H9 (cell line): ENCODE measurements at regions not wholly inside any gene's neighbourhood (a gene's known extent, or its start where the extent isn't known, plus 50 kb on each side); places are given as distances from the start of the nearest gene placed in this dataset.

ENCODE experiments used
- DNase-seq: peaks from one replicate; pipeline ENCODE4 v3.0.0-alpha.2; 2017
- H2AFZ ChIP-seq: one replicate; pipeline ENCODE4 v1.6.1; 2013; ENCODE audit warnings: mild to moderate bottlenecking, low read length, control low read depth, moderate library complexity
- H2AK5ac ChIP-seq: 2 replicates; pipeline ENCODE4 v1.6.1; 2013; ENCODE audit warnings: low read length, control low read depth, mixed read lengths; ENCODE audit not compliant: insufficient read length
- H2BK120ac ChIP-seq: one replicate; pipeline ENCODE4 v1.6.1; 2013; ENCODE audit warnings: low read depth, mild to moderate bottlenecking, low read length, control low read depth, inconsistent platforms; ENCODE audit not compliant: poor library complexity, severe bottlenecking
- H2BK12ac ChIP-seq: 2 replicates; pipeline ENCODE4 v1.6.1; 2013; ENCODE audit warnings: low read length, control low read depth, mixed read lengths, low read depth; ENCODE audit not compliant: insufficient read length
- H2BK15ac ChIP-seq: 2 replicates; pipeline ENCODE4 v1.6.1; 2013; ENCODE audit warnings: low read depth, low read length, control low read depth
- H2BK20ac ChIP-seq: one replicate; pipeline ENCODE4 v1.6.1; 2013; ENCODE audit warnings: low read depth, mild to moderate bottlenecking, low read length, control low read depth, inconsistent platforms; ENCODE audit not compliant: poor library complexity, severe bottlenecking
- H2BK5ac ChIP-seq: 2 replicates; pipeline ENCODE4 v1.6.1; 2013; ENCODE audit warnings: low read length, control low read depth, mixed read lengths; ENCODE audit not compliant: insufficient read length
- H3K14ac ChIP-seq: 2 replicates; pipeline ENCODE4 v1.6.1; 2013; ENCODE audit warnings: low read length, control low read depth; ENCODE audit not compliant: insufficient read depth
- H3K18ac ChIP-seq: 2 replicates; pipeline ENCODE4 v1.6.1; 2013; ENCODE audit warnings: low read depth, mild to moderate bottlenecking, mixed read lengths, low read length, control low read depth; ENCODE audit not compliant: insufficient read length
- H3K23ac ChIP-seq: 2 replicates; pipeline ENCODE4 v1.6.1; 2013; ENCODE audit warnings: low read length, control low read depth, mixed read lengths, low read depth; ENCODE audit not compliant: insufficient read length
- H3K23me2 ChIP-seq: 2 replicates; pipeline ENCODE4 v1.6.1; 2013; ENCODE audit warnings: low read depth, mild to moderate bottlenecking, mixed read lengths, low read length, control low read depth; ENCODE audit not compliant: insufficient read length, poor library complexity, severe bottlenecking
- H3K27ac ChIP-seq: 2 replicates; pipeline ENCODE4 v1.5.1; 2013; ENCODE audit warnings: low read length, control low read depth, mixed read lengths, low read depth; ENCODE audit not compliant: insufficient read length
- H3K27me3 ChIP-seq: 2 replicates; pipeline ENCODE4 v1.6.1; 2013; ENCODE audit warnings: low read length, control low read depth, inconsistent platforms; ENCODE audit not compliant: insufficient read depth
- H3K4ac ChIP-seq: 2 replicates; pipeline ENCODE4 v1.6.1; 2013; ENCODE audit warnings: low read depth, mild to moderate bottlenecking, control low read depth, inconsistent platforms, low read length, moderate library complexity
- H3K4me1 ChIP-seq: 2 replicates; pipeline ENCODE4 v1.6.1; 2013; ENCODE audit warnings: low read length, control low read depth, inconsistent platforms; ENCODE audit not compliant: insufficient read depth
- H3K4me2 ChIP-seq: 2 replicates; pipeline ENCODE4 v1.6.1; 2013; ENCODE audit warnings: low read length, control low read depth, mixed read lengths; ENCODE audit not compliant: insufficient read length, insufficient read depth
- H3K56ac ChIP-seq: 2 replicates; pipeline ENCODE4 v1.6.1; 2013; ENCODE audit warnings: low read depth, mild to moderate bottlenecking, mixed read lengths, low read length, control low read depth; ENCODE audit not compliant: insufficient read length
- H3K79me1 ChIP-seq: 2 replicates; pipeline ENCODE4 v1.6.1; 2013; ENCODE audit warnings: low read depth, mild to moderate bottlenecking, moderate library complexity, low read length, control low read depth, inconsistent platforms; ENCODE audit not compliant: insufficient read depth, poor library complexity, severe bottlenecking
- H3K79me2 ChIP-seq: 2 replicates; pipeline ENCODE4 v1.6.1; 2013; ENCODE audit warnings: low read length, control low read depth, inconsistent platforms; ENCODE audit not compliant: insufficient read depth
- H3K9ac ChIP-seq: 2 replicates; pipeline ENCODE4 v1.6.1; 2013; ENCODE audit warnings: low read length, control low read depth, mixed read lengths; ENCODE audit not compliant: insufficient read length; ENCODE audit errors: extremely low read depth
- H3K9me3 ChIP-seq: one replicate; pipeline ENCODE4 v1.6.1; 2013; ENCODE audit warnings: low read depth, low read length, inconsistent platforms; ENCODE audit not compliant: control insufficient read depth
- H3T11ph ChIP-seq: one replicate; pipeline ENCODE4 v1.6.1; 2013; ENCODE audit warnings: mild to moderate bottlenecking, low read length, control low read depth, inconsistent platforms
- H4K20me1 ChIP-seq: one replicate; pipeline ENCODE4 v1.6.1; 2013; ENCODE audit not compliant: control insufficient read depth, insufficient read length, insufficient read depth
- H4K5ac ChIP-seq: 2 replicates; pipeline ENCODE4 v1.6.1; 2013; ENCODE audit warnings: low read depth, mild to moderate bottlenecking, mixed read lengths, low read length, control low read depth; ENCODE audit not compliant: insufficient read length
- H4K8ac ChIP-seq: replicated peaks from 2 replicates; pipeline ENCODE4 v1.6.1; 2013; ENCODE audit warnings: low read length, control low read depth, mixed read lengths, low read depth; ENCODE audit not compliant: insufficient read length
- H4K91ac ChIP-seq: 2 replicates; pipeline ENCODE4 v1.6.1; 2013; ENCODE audit warnings: low read depth, mild to moderate bottlenecking, moderate library complexity, mixed read lengths, low read length, control low read depth; ENCODE audit not compliant: insufficient read length
- H3K27ac Mint-ChIP-seq, 3 experiments: 2 replicates in 2 of 3; 3 replicates in 1 of 3; pipeline ENCODE4 v1.8.0; 2020 to 2021; ENCODE audit warnings: mixed read lengths in 3 of 3, mild to moderate bottlenecking in 1 of 3, moderate library complexity in 1 of 3
- H3K27me3 Mint-ChIP-seq: 2 replicates; pipeline ENCODE4 v1.8.0; 2021; ENCODE audit warnings: low read depth, mild to moderate bottlenecking, moderate library complexity, mixed read lengths
- H3K36me3 Mint-ChIP-seq, 3 experiments: 2 replicates in 2 of 3; 3 replicates in 1 of 3; pipeline ENCODE4 v1.8.0; 2020 to 2021; ENCODE audit warnings: low read depth in 3 of 3, mixed read lengths in 3 of 3; ENCODE audit not compliant: insufficient read depth in 1 of 3
- H3K4me1 Mint-ChIP-seq, 2 experiments: 2 replicates each; pipeline ENCODE4 v1.8.0; 2020; ENCODE audit warnings: mixed read lengths in 2 of 2
- H3K4me3 Mint-ChIP-seq, 2 experiments: 2 replicates in 1 of 2; 3 replicates in 1 of 2; pipeline ENCODE4 v1.8.0; 2020 to 2021; ENCODE audit warnings: mild to moderate bottlenecking in 2 of 2, mixed read lengths in 2 of 2, moderate library complexity in 1 of 2
- H3K9me3 Mint-ChIP-seq, 2 experiments: 2 replicates in 1 of 2; 3 replicates in 1 of 2; pipeline ENCODE4 v1.8.0; 2020; ENCODE audit warnings: mild to moderate bottlenecking in 2 of 2, mixed read lengths in 2 of 2, moderate library complexity in 1 of 2
- CTCF ChIP-seq: fragments of 200-600 bp; sonication (generic); conservative IDR thresholded peaks from 3 replicates; pipeline ENCODE4 v1.8.0; 2021; ENCODE audit warnings: antibody characterized with exemption, mild to moderate bottlenecking
- WGBS: extraction: QIAGEN DNeasy Blood & Tissue Kit; methylation state at CpG from one replicate; pipeline ENCODE4 v1.1.7; 2013; ENCODE audit warnings: missing lambda C conversion rate, low lambda C conversion rate, mixed read lengths; ENCODE audit not compliant: insufficient read length; ENCODE audit errors: extremely low coverage; 5-methylcytosine and 5-hydroxymethylcytosine counted together

GRCh38 chr1:95440511-95440910 lies 206.5 kb downstream of the RWDD3 start:
- H2AFZ ChIP-seq, result no peak overlapping the region
- H3K27me3 ChIP-seq, result no peaks in the 10 kb centered on the region
- H3K4me1 Mint-ChIP-seq, result peaks cover 29 to 31% of the 10 kb centered on the region in 2 experiments
- H3K56ac ChIP-seq, result no peak overlapping the region
- H3K14ac ChIP-seq, result no peak overlapping the region
- H3K9ac ChIP-seq, result no peak overlapping the region
- H3K79me1 ChIP-seq, result no peaks in the 10 kb centered on the region
- H3K9me3 ChIP-seq, result no peaks in the 10 kb centered on the region
- H4K8ac ChIP-seq, result no peak overlapping the region
- no peak overlapping the region for H3T11ph ChIP-seq
- no peak overlapping the region for H3K27ac Mint-ChIP-seq
- no peak overlapping the region for H4K5ac ChIP-seq
- no peaks in the 10 kb centered on the region for H4K20me1 ChIP-seq
- H3K4me1 ChIP-seq, result peaks cover 7% of the 10 kb centered on the region
- no CpG with 5 or more reads among the region's 4 CpGs for WGBS
- H3K27me3 Mint-ChIP-seq, result no peaks in the 10 kb centered on the region
- no peak overlapping the region for H3K27ac ChIP-seq
- no peak for DNase-seq
- no peak overlapping the region for H3K4me2 ChIP-seq
- no peak overlapping the region for H2BK120ac ChIP-seq
- no peaks in the 10 kb centered on the region for H3K9me3 Mint-ChIP-seq
- H3K23me2 ChIP-seq, result no peaks in the 10 kb centered on the region
- no peak overlapping the region for H2AK5ac ChIP-seq
- H2BK15ac ChIP-seq, result no peak overlapping the region
- H3K4me3 Mint-ChIP-seq, result no peak overlapping the region
- H3K23ac ChIP-seq, result no peak overlapping the region
- H2BK20ac ChIP-seq, result no peak overlapping the region
- H3K4ac ChIP-seq, result no peak overlapping the region
- no peak overlapping the region for H2BK12ac ChIP-seq
- H3K36me3 Mint-ChIP-seq, result no peaks in the 10 kb centered on the region
- no peak for TF ChIP-seq CTCF
- H3K18ac ChIP-seq, result no peak overlapping the region
- no peaks in the 10 kb centered on the region for H3K79me2 ChIP-seq
- H2BK5ac ChIP-seq, result no peak overlapping the region
- H4K91ac ChIP-seq, result no peak overlapping the region
